IPS-NIHi7 (cell line): ENCODE measurements at regions not wholly inside any gene's neighbourhood (a gene's known extent, or its start where the extent isn't known, plus 50 kb on each side); places are given as distances from the start of the nearest gene placed in this dataset.

Experiments used
- DNase-seq: peaks from one replicate; pipeline ENCODE4 v3.0.0; 2012; ENCODE audit warnings: mixed read lengths; ENCODE audit errors: extremely low spot score

- no peak for DNase-seq
These were observed 746.5 kb downstream of the USP25 start for GRCh38 chr21:16476056-16476825.

DNA sequence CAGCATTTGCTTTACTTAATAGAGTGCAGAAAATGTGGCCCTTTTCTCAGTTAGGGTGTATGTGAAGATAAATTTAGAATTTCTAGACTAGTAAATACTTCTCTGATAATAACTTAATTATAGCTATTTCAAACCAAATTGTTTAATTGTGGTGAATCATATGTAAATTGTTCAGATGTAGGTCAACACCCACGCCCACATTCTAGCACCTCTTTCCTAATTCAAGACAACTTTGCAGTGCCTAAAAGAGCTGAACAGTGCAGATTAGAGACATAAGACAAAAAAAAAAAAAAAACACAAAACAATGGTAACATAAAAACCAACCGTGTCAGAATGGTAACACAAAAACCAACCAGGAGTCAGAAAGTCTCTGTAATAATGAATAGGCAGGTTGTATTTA is 758.3 kb downstream of the USP25 start:
- DNase-seq, result no peak

GRCh38 chr21:16492356-16492755 is 762.6 kb downstream of the USP25 start:
- no peak for DNase-seq

DNA sequence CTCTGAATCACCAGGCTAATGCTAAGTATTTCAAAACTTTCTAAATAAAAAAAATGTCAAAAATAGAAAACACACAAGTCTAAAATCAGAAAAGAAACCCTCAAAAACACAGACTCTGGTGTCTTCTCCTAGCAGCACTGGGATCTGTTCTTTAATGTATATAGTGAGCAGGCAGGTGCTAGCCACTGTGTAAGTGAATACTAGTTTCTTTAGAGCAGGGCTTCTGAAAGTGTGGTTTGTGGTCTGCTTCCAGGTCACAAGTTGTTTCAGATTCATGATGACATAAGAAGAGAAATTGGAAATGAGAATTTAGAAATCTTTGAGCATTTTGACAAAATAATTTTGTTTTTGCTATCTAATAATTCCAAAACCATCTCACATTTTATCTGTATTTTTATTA is 763.1 kb downstream of the USP25 start:
- DNase-seq, result no peak

DNA sequence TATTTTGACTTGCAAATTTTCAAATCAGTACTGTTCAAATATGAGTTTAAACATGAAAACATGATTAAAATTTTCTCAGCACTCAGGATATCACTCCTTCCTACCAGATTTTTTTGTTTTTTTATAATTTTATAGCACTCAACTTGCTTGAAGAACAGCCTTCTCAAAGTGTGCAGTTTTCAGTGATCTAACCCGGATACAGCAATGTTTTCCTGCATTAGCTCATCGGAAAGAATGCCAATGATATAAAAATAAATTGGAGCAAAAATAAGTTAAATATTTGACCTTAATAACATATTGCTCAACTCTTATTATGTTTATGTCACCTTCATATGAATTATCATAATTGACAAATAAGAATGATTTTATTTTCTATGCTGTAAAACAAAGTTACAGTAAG is 766.8 kb downstream of the USP25 start:
- no peak for DNase-seq

GRCh38 chr21:16500271-16500670 is 770.5 kb downstream of the USP25 start:
- DNase-seq, result no peak

DNA sequence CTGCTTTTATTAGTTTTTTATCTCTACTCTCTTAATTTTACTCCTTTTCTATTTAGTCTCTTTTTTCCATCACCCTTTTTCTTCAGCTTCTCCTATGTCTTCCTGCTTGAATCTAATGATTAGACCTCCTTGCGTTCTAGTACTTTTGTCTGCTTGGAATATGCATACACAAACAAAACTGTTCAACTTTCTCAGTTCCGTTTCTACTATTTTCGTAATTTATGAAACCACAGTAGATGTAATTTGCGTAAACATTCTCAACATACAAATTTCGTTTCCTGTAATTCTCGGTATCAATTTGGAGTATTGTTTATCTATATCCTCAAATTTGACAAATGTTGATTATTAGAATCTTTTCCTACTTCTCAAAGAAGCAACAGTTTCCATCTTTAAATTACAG is 772.5 kb downstream of the USP25 start:
- no peak for DNase-seq

- DNase-seq, result no peak
These were observed 773.1 kb downstream of the USP25 start for GRCh38 chr21:16502897-16503296.

DNA sequence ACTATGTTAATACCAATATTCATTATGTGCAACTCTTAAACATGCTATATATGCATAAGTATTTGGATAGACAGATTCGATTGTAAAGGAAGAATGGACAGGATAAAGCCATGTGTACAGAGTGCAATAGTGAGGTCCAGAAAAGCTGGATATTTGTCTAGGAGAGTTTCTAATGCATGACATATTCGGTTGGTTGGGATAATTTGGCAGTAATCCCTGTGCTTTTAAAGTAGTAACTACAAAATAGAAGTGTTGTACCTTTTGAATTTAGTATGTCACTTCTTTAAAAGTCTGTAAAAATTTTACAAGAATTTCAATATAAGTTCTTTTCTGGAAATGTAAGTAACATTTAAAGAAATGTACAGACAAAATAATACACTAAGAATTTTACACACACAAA is 774.5 kb downstream of the USP25 start:
- no peak for DNase-seq

GRCh38 chr21:16504766-16505165 is 775.0 kb downstream of the USP25 start:
- DNase-seq, result no peak

GRCh38 chr21:16509476-16509875 is 779.7 kb downstream of the USP25 start:
- DNase-seq, result no peak

DNA sequence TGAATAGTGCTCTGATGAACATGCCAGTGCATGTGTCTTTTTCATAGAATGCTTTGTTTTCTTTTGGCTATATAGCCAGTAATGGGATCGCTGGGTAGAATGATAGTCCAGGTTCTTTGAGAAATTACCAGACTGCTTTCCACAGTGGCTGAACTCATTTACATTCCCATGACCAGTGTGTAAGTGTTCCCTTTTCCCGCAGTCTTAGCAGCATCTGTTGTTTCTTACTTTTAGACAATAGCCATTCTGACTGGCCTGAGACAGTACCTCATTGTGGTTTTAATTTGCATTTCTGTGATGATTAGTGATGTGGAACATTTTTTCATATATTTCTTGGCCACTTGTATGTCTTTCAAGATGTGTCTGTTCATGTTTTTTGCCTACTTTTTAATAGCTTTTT is 784.5 kb downstream of the USP25 start:
- DNase-seq, result no peak

GRCh38 chr21:16517383-16517782 is 787.6 kb downstream of the USP25 start:
- DNase-seq, result no peak

DNA sequence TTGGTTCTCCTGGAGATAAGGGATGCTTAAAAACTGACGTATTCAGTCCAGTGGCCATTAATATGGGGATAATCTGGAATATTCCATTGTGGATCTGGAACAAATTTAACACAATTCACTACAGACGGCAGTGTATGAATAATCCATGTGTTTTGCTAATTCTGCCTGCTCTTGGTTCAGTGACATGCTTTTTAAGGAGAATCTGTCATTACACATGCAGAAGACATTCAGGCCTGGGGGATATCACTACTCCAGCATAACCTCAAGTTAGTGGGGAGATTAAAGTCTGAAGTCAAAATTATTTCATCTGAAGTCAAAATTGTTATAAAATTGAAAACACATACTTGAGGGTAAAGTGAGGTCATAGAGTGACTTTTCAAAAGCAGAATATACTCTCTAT is 789.3 kb downstream of the USP25 start:
- DNase-seq, result no peak

- no peak for DNase-seq
These were observed 789.9 kb downstream of the USP25 start for GRCh38 chr21:16519644-16520043.

DNA sequence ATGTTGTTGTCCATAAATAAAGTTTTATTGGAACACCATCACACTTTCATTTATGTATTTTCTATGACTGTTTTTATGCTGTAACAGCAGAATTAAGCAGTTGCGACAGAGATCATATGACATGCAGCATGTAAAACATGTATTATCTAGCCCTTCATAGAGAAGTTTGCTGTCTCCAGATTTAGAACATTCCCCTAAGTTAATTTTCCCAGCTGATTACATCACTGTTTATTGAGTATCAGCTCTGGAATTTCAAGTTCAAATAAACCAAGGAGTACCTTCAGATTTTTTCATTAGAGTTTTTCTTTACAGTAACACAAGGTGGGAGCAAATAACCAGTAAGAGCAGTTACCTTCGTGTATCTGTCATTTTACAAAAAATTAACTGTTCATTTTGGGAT is 792.8 kb downstream of the USP25 start:
- DNase-seq, result no peak

- DNase-seq, result no peak
These were observed 800.9 kb downstream of the USP25 start for GRCh38 chr21:16530656-16531055.

DNA sequence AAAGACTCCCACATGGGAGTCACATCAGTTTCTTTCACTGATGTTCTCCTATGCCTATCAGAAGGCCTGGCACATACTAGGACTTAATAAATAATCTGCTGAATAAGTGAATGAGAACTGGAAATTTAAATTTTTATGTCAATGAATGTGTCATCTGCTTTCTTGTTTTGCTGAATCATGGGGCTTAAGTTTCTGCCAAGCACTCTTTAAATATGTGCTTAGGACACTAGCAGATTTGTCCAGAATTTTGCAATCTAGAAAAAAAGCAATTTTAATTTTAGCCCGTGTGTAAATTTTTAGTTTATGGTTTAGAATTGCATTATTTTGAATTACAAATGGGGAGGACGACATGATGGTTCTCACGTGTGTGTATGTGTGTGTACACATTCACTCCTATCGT is 803.1 kb downstream of the USP25 start:
- DNase-seq, result no peak

DNA sequence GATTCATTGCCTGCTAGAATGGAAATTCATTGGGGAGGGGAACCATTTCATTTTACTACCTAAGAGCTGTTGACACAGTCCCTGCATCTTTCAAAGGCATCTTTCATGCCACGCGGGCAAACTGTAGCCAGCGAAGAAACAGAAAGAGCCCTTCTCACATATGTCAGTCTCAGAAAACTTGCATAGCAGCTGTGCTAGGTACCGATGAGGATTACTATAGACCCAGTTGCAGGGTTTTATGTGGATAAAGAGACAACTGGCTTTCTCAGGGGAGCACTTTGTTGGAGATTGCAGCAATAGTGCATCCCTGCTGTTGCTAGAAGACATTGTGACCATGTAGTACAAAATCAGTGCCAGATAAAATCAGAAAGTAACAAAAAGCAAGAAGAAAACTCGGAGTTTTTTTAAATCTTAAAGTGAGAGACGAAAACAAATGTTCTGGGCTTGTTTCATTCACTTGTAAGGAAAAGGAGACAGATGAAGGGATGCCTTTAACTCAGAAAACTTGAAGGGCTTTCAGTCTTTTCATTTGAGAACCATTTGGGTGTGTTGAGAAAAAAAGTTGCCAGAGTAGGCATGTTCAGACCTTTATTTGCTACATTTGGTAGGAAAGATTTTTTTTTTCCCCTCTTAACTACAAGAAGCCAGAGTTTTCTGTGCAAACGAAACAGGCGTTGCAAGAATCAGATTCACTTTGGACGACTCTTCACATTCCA is 804.1 kb downstream of the USP25 start:
- no peak for DNase-seq

DNA sequence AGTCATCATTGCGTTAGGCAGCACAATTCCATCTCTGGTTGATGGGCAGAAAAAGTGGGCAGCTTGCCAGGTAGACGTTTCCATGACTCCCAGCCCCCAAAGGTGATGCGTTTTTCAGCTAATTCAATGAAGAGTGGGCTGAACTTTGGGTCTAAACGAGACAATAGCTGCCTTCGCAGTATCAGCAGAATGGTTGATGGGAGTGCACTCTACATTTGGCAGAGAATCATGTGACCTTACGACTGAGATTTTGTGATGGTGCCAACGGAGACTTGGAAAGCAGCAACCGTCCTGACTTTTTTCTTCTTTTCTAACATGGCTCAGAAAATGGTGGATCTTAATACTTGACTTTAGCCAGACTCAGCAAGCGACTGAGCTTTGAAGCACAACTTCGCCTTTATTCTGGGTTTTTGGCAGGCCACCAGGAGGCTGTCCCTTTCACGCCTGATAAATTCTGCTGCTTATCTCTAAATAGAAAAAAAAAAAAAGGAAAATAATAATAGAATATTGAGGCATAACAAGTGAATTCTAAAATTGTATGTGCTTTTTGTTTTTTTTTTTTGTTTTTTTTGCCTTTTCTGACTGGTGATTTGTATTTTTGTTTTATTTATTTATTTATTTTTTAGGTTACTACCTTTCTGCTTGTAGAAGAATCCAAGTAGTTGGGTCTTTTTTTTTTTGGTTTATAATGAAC is 804.8 kb downstream of the USP25 start:
- DNase-seq, result no peak

- no peak for DNase-seq
These were observed 805.3 kb downstream of the USP25 start for GRCh38 chr21:16535102-16535422.

GRCh38 chr21:16535626-16536025 is 805.8 kb downstream of the USP25 start:
- DNase-seq, result no peak

- DNase-seq, result no peak
These were observed 806.4 kb downstream of the USP25 start for GRCh38 chr21:16536140-16536539.
